Neural cell (in vitro differentiated cells): ENCODE measurements at regions not wholly inside any gene's neighbourhood (a gene's known extent, or its start where the extent isn't known, plus 50 kb on each side); places are given as distances from the start of the nearest gene placed in this dataset.

Source experiments
- H2AFZ ChIP-seq: fragments of 200-600, 300-800 bp; sonication (generic), shearing (Covaris generic); 2 replicates; pipeline ENCODE4 v1.6.0; 2014; ENCODE audit warnings: low read depth, mild to moderate bottlenecking, antibody characterized with exemption, low read length, moderate library complexity
- H3F3A ChIP-seq: fragments of 200-600 bp; shearing (Covaris generic); 2 replicates; pipeline ENCODE4 v1.6.1; 2016; ENCODE audit warnings: mild to moderate bottlenecking, moderate library complexity, mixed read lengths, antibody characterized with exemption, low read length; ENCODE audit not compliant: insufficient read depth, poor library complexity, severe bottlenecking
- H3K27ac ChIP-seq: fragments of 200-600, 300-800 bp; sonication (generic), shearing (Covaris generic); 2 replicates; pipeline ENCODE4 v1.5.1; 2014; ENCODE audit warnings: mild to moderate bottlenecking, low read length, moderate library complexity
- H3K27me3 ChIP-seq: fragments of 300-800, 200-600 bp; sonication (generic), shearing (Covaris generic); 2 replicates; pipeline ENCODE4 v1.6.0; 2014; ENCODE audit warnings: mild to moderate bottlenecking, low read depth, low read length, moderate library complexity; ENCODE audit not compliant: insufficient read depth
- H3K36me3 ChIP-seq: fragments of 300-800, 200-600 bp; sonication (generic), shearing (Covaris generic); 2 replicates; pipeline ENCODE4 v1.5.1; 2014; ENCODE audit warnings: mild to moderate bottlenecking, antibody characterized with exemption, low read length, moderate library complexity; ENCODE audit not compliant: insufficient read depth
- H3K4me2 ChIP-seq: fragments of 300-800, 200-600 bp; sonication (generic), shearing (Covaris generic); 2 replicates; pipeline ENCODE4 v1.6.0; 2014; ENCODE audit warnings: mild to moderate bottlenecking, low read length
- H3K4me3 ChIP-seq: fragments of 300-800, 200-600 bp; sonication (generic), shearing (Covaris generic); 2 replicates; pipeline ENCODE4 v1.5.1; 2014; ENCODE audit warnings: mild to moderate bottlenecking, low read length, moderate library complexity
- H3K79me2 ChIP-seq: fragments of 200-600 bp; shearing (Covaris generic); replicated peaks from 2 replicates; pipeline ENCODE4 v1.6.0; 2014; ENCODE audit warnings: mild to moderate bottlenecking, low read length, moderate library complexity; ENCODE audit not compliant: insufficient read depth
- H3K9ac ChIP-seq: fragments of 300-800, 200-600 bp; sonication (generic), shearing (Covaris generic); 2 replicates; pipeline ENCODE4 v1.6.1; 2016; ENCODE audit warnings: mild to moderate bottlenecking, low read length, mixed read lengths
- H3K9me2 ChIP-seq: fragments of 200-600 bp; shearing (Covaris generic); 2 replicates; pipeline ENCODE4 v1.6.1; 2016; ENCODE audit warnings: mild to moderate bottlenecking, low read length, mixed read lengths; ENCODE audit not compliant: insufficient read depth
- H3K9me3 ChIP-seq: fragments of 200-600, 300-800 bp; sonication (generic), shearing (Covaris generic); 2 replicates; pipeline ENCODE4 v1.6.1; 2016; ENCODE audit warnings: mild to moderate bottlenecking, mixed run types, low read length, moderate library complexity, mixed read lengths
- H4K20me1 ChIP-seq: fragments of 200-600 bp; shearing (Covaris generic); 2 replicates; pipeline ENCODE4 v1.6.1; 2016; ENCODE audit warnings: mild to moderate bottlenecking, mixed run types; ENCODE audit not compliant: insufficient read depth
- CTCF ChIP-seq: fragments of 450-650 bp; IDR thresholded peaks from 2 replicates; pipeline ENCODE4 v1.5.1; 2014; ENCODE audit warnings: antibody characterized with exemption, mild to moderate bottlenecking, moderate library complexity; ENCODE audit not compliant: poor library complexity, severe bottlenecking
- EP300 ChIP-seq: fragments of 450-650 bp; conservative IDR thresholded peaks from 2 replicates; pipeline ENCODE4 v1.6.1; 2014; ENCODE audit warnings: antibody characterized with exemption, mild to moderate bottlenecking, moderate library complexity; ENCODE audit not compliant: poor library complexity, severe bottlenecking
- EZH2 ChIP-seq: fragments of 200-600, 300-800 bp; shearing (Covaris generic), sonication (generic); IDR thresholded peaks from 2 replicates; pipeline ENCODE4 v1.6.1; 2014; ENCODE audit warnings: antibody characterized with exemption, low read length, borderline replicate concordance, mild to moderate bottlenecking; ENCODE audit not compliant: insufficient read depth, poor library complexity, severe bottlenecking
- MXI1 ChIP-seq: fragments of 450-650 bp; conservative IDR thresholded peaks from 2 replicates; pipeline ENCODE4 v1.6.1; 2014; ENCODE audit warnings: antibody characterized with exemption, mild to moderate bottlenecking; ENCODE audit not compliant: poor library complexity, severe bottlenecking
- POLR2AphosphoS5 ChIP-seq: IDR thresholded peaks from 2 replicates; pipeline ENCODE4 v1.6.1; 2012
- RAD21 ChIP-seq: fragments of 450-650 bp; conservative IDR thresholded peaks from 2 replicates; pipeline ENCODE4 v1.6.1; 2014; ENCODE audit warnings: antibody characterized with exemption, mild to moderate bottlenecking, moderate library complexity
- REST ChIP-seq: IDR thresholded peaks from 2 replicates; pipeline ENCODE4 v1.6.1; 2012; ENCODE audit warnings: borderline replicate concordance
- SMC3 ChIP-seq: fragments of 450-650 bp; conservative IDR thresholded peaks from 2 replicates; pipeline ENCODE4 v1.6.1; 2014; ENCODE audit warnings: antibody characterized with exemption, mild to moderate bottlenecking, moderate library complexity; ENCODE audit not compliant: poor library complexity
- TAF1 ChIP-seq: IDR thresholded peaks from 2 replicates; pipeline ENCODE4 v1.6.1; 2012; ENCODE audit warnings: low read depth

GRCh38 chr21:28247454-28248020, 745.1 kb downstream of the LTN1 start:
- H3K9me2 ChIP-seq: no peaks in the 10 kb centered on the region
- no peak overlapping the region for H3K27ac ChIP-seq
- TF ChIP-seq POLR2AphosphoS5 (no peak), TAF1 (no peak), EP300 (no peak), EZH2 (no peak), CTCF (no peak), MXI1 (no peak), REST (no peak), RAD21 (no peak), SMC3 (no peak)
- no peak overlapping the region for H3K9ac ChIP-seq
- H3K9me3 ChIP-seq: no peaks in the 10 kb centered on the region
- no peaks in the 10 kb centered on the region for H3K36me3 ChIP-seq
- no peak overlapping the region for H3K4me3 ChIP-seq
- no peaks in the 10 kb centered on the region for H3F3A ChIP-seq
- no peaks in the 10 kb centered on the region for H3K27me3 ChIP-seq
- H3K4me2 ChIP-seq: no peak overlapping the region
- H4K20me1 ChIP-seq: no peaks in the 10 kb centered on the region
- no peak overlapping the region for H2AFZ ChIP-seq
- no peaks in the 10 kb centered on the region for H3K79me2 ChIP-seq

GRCh38 chr21:28240586-28240985, 752.1 kb downstream of the LTN1 start:
- Histone ChIP-seq H3K4me2 (no peak overlapping the region), H3K27me3 (no peaks in the 10 kb centered on the region), H3K9me2 (no peaks in the 10 kb centered on the region), H3K27ac (no peak overlapping the region), H4K20me1 (no peaks in the 10 kb centered on the region), H3K9me3 (no peaks in the 10 kb centered on the region), H3K9ac (no peak overlapping the region), H3K79me2 (no peaks in the 10 kb centered on the region), H2AFZ (no peak overlapping the region), H3K4me3 (no peak overlapping the region), H3F3A (no peaks in the 10 kb centered on the region), H3K36me3 (no peaks in the 10 kb centered on the region)
- no peak for TF ChIP-seq SMC3
- no peak for TF ChIP-seq REST
- TF ChIP-seq MXI1: no peak
